IPS-NIHi11 (cell line): ENCODE measurements at regions not wholly inside any gene's neighbourhood (a gene's known extent, or its start where the extent isn't known, plus 50 kb on each side); places are given as distances from the start of the nearest gene placed in this dataset.

Experiments
- DNase-seq: peaks from one replicate; pipeline ENCODE4 v3.0.0; 2012; ENCODE audit warnings: mixed read lengths, low spot score

DNA sequence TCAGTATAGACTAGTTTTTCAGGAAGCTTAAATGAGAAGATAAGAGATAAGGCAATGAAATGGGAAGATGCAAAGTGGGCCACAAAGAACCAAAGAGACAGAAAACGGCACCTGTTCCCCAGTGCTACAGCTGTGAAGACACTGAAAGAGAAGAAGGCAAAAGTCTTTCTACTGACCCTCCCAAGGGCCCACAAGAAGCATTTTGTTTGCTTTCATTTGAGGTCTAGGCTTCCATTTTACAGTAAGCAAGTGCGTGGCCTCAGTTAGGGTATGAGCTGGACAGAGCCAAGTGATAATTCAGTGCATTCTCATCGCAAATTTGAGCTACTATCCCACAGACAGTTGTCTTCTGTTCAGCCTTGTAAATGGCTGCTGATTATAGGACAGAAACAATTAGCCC, 53.4 kb upstream of the STK17B start:
- DNase-seq: no peak

DNA sequence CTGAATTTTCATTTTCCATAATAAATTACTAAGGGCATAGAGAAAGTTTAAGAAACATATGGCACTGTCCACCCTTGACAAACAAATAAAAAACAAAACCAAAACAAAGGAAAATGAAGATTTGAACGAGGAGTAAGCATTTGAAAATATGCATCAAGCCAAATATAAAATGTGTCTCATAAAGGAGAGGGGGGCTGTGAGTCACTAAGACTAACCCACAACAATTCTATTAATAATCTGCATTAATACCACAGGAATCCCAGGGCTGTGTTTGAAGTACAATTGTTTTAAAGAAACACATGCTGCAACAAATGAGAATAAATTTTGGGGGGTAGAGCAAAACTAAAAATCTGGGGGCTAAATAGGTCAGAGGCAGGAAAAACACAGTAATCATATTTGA, 53.8 kb upstream of the STK17B start:
- no peak for DNase-seq

DNA sequence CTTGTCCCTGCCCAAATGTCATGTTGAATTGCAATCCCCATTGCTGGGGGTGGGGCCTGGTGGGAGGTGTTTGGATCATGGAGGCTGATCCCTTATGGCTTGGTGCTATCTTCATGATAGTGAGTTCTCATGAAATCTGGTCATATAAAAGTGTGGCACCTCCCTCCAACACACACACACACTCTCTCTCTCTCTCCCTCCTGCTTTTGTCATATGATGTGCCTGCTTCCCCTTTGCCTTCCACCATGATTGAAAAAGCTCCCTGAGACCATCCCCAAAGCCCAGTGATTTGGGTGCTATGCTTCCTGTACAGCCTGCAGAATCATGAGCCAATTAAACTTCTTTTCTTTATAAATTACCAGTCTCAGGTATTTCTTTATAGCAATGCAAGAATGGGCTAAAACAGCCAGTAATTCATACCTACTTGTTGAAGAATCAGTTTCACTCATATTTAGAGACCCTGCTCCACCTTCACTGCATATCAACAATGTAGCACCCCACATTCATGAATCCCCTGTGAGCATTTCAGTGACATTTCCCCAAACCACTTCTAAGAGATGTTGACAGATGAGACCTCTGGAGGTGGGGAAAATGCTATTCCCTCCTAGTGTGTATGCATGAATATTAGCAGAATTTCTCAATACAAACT, 54.8 kb upstream of the STK17B start:
- no peak for DNase-seq

DNA sequence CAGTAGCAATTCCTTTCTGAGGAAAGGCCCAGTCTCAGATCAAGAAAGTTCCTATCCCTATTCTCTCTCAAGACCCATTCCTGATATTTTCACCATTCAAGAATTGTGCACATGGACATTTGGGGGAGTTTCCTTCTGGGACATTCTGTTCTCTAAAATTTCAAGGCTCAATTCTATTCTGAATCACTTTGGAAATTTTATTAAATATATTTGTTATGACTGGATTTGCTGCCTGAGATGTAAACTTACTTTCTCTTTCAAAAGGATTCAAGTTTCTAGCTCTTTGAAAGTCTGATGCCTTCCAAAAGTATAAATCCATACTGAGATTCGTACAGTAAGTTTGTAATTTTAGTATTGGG, 55.3 kb upstream of the STK17B start:
- no peak for DNase-seq

DNA sequence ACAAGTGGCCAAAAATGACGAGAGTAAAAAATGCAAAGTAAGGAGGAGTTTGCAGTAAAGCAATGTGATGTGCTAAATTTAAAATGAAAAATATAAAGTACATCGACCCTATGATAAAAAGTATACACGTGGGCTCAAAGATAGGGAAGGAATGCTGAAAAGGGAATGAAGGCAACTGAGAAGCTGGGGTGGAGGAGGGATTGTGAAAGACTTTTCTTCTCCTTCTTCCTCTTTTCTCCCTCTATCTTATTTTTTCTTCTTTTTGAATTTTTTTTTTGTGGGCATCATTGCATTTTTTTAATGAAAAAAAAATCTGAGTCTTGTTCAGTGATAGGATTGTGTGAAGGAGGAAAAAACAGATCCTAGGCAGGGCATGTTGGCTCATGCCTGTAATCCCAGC, 57.6 kb upstream of the STK17B start:
- no peak for DNase-seq

DNA sequence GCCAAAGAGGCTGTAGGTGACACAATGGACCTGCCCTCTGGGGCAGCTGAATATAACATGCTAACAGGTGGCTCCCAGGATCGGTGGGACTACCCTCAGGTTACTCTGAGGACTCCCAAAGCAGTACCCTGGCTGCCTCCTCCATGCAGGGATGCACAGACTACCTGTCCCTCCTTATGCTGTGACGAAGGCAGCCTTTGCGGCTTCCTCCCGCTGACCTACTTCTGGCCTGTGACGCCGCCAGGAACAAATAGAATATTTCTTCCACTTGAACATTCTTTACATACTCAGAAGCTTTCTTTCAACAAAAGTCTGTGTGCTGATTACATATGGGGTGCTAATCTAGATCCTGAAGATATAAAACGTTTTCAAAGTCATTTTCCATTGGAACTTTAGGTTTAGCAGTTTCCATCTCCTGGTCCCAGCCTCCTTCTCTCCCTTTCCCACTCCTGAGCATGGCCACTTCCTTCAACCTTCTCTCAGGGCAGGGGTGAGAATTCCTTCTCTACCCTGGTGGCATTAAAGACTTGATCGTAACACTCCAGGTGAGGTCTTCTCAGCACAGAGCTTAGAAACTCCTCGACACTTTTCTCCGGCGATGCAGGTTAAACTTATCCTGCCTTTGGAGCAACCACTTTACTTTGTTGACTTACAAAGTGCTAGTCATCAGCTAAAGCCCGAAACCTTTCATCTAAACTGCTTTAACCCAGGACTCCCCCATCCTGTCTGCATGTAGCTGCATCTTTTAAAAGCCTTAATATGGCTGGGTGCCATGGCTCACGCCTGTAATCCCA, 58.9 kb upstream of the STK17B start:
- no peak for DNase-seq

DNA sequence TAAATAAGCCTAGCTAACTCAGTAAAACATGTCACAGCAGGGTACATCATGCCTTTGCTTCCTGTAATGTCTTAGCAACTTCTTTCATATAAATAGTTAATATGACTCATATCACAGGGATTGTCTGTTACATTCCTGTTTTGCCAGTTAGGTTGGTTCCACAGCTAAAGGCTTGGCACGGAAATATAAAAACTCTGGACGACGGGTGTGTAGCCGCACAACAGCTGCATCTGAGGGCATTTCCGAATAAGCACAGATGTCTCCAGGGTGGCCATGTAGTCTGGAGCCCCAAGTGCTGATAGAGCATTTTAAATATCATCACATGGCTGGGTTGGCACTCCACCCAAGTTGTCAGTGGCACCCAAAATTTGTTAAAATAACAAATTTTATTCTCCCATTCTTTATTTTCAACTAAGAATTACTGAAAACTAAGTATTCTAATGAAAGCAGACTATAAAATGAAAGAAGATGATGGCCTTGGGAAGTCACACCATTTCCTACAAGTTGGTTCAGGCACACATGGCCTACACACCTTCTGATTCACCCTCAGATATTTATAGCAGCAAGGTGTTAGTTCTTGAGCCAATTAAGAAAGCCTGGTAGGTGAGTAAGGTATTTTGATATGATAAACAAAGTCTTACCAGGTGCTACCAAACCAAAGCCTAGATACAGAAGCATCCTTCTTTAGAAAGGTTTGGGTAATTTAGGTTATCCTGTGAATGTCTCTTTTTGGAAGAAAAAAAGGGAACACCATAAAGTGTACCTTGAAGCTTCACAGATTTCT, 61.8 kb upstream of the STK17B start:
- peak; percentile 24 for DNase-seq

DNA sequence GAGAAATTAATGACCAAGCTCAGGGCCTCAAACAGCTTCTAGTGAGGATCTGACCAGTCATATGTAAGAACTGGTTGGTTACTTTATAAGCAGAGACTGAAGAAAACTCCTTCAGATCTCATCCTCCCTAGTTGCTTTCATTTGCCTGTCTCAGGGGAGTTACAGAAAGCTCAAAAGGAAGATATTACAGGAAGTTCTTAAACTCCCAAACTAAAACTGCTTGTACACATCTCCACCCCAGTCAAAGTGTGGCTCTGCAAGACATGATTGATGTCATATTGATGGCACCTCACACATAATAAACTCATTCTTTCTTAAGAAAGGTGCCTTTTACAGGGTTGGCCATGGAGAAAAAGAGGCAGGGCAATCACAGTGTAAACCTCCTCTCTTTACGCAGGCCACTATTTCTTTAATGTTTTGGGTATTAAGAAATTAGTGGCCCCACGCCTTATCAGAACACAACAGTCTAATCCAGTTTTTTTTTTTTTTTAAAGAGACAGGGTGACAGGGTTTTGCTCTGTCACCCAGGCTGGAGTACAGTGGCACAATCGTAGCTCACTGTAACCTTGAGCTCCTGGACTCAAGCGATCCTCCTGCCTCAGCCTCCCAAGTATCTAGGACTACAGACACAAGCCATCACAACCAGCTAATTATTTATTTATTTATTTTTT, 62.6 kb upstream of the STK17B start:
- DNase-seq: no peak

DNA sequence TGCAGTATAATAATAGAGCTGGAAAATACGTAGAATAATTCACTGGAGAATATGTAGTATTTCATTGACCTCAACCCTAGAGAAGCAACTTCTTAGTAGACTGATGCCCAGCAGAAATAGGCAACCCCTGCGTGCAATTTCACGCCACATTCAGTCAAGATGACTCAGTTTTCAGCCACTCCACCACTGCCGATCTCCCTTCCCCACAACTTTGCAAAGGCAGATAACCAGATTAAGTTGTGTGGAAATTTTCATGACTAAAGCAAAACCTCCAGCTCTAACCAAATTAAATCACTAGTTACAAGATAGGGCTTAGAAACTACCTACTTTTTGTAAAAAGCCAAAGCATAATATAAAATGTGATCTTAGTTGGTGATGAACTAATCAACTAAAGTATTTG, 63.3 kb upstream of the STK17B start:
- DNase-seq: no peak

DNA sequence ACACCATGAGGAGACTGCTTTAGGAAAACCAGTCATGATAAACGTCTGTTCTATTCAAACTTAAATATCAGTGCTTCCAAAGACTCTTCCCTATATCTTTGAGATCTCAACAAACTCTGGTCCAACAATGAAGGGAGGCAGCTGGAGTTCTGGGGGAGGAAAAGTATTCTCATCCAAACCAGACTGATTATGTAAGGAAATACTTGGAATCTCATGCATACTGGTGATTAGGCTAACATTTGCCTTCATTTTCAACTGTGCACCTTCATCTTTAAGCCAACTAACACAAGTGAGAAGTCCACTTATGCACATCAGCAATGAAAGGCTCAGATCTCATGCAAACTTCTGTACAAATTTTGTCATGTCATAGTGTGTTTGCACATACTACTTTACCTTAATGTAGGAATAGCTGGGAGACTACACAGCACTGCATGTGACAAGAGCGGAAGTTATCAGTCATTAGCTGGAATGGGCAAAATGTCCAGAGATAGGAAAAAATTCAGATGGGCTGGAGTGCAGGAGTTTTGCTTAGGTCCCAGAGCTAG, 67.5 kb upstream of the STK17B start:
- DNase-seq: no peak

DNA sequence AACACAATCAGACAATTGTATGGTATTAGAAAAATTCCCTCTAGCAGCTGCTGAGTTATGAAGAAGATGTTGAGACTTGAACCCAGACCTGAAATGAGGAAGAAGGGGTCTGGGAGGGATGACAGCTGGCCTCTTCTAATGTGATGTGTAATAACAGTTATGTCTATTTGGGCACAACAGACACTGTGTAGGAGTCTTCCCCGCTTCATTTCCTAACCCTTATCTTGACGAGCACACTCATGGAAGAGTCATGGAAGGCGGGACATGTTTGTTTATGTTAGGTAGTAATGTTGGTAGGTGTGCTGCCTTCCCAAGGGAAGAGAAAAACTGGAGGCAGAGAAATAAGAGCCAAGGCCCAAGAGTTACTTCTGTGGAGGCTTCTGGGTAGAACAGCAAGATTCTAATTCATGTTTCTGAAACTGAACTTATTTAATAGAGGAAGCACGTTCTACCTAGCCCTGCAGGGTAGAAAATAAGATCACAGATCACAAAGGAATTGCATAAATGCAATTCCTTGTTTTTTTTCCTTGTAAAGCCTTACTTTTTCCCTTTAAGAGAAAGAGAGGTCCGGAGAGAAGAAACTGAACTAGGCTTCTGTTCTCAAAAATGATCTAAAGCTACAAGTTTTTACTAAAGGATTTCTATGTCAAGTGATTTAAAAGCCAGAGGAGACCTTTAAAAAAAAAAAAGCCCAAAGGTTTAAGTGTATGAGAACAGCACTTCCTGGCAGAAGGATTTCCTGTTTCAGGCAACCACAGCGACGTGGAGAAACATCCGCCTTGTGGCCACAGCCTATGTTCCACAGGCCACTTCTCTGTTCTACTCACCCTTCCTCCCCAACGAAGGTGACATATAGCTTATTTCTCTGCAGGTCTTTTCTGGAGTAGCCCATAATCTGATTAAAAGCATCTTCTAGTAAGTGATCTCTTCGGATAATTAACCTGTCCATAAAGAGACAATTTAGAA, 68.5 kb upstream of the STK17B start:
- no peak for DNase-seq

DNA sequence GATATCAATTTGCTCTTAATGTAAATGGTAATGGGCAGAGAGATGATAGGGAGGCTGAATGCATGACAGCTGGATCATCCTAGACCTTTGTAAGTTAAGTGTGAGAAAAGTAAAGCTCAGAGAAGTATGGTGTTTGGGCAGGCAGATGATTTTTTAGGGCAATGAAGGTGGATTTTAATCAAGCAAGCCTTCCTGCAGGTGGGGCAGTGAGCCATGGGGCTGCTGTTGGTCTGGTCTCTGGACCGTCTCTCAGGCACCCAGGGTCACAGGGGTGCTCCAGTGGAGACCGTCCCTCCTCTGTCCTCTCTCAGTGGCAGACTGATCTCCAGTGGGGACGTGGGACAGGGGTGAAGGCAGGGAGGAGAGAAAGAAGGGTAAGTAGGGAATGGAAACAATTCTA, 69.8 kb upstream of the STK17B start:
- no peak for DNase-seq

DNA sequence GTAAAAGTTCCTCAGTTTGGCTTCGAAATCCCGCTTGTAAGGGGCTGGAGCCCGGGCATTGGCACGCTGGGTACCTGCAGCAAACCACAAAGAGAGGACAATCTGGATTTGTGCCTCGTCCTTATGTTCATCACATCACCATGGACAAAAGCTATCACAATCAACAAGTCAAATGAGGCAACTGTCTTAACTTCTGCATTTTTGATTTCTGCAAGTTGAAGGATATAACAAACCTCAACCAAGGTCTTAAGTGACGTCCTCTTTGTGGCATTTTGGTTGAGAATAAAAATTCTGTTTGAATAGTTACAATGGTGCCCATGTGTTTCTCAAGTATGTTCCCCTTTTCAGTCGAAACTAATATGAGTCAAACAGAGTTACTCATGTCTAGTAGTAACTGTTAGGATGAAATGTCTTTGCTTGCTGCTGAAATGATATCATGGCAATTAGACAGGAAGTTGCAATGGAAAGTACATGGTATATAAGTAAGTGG, 70.8 kb upstream of the STK17B start:
- DNase-seq: no peak

DNA sequence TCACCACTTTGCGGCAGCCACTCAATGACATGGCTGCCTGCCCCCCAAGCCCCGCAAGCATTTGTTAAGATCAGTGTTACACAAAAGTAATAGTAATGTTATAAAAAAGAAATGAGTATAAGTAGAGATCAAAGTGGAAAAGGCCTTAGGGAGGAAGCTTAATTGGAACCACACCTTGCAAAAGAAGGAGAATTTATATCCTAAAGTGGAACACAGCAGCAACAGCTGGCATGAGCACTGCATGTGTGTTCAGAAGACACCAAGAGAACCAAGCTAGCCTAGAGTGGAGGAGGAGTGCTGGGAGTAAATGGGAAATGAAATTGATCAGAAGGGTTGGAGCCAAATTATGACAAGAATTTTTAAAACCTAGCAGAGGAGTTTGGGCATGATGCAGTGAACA, 73.1 kb upstream of the STK17B start:
- no peak for DNase-seq

DNA sequence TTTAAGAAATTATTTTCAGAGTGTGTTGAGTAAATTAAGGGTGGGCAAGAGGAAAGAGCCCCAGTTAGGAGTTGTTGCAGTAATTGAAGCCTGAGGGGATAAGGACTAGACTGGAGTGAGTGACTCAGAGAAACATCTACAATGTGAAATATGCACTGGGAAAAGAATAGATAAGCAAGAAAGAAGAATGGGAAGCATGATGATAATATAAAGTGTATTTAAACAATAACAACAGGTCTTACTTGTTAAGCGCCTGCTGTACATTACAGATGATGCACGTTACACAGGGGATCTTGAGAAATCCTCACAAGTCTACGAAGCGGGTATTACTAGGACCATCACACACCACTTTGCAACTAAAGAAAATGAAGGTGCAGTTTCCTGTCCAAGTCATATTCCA, 73.6 kb upstream of the STK17B start:
- no peak for DNase-seq

DNA sequence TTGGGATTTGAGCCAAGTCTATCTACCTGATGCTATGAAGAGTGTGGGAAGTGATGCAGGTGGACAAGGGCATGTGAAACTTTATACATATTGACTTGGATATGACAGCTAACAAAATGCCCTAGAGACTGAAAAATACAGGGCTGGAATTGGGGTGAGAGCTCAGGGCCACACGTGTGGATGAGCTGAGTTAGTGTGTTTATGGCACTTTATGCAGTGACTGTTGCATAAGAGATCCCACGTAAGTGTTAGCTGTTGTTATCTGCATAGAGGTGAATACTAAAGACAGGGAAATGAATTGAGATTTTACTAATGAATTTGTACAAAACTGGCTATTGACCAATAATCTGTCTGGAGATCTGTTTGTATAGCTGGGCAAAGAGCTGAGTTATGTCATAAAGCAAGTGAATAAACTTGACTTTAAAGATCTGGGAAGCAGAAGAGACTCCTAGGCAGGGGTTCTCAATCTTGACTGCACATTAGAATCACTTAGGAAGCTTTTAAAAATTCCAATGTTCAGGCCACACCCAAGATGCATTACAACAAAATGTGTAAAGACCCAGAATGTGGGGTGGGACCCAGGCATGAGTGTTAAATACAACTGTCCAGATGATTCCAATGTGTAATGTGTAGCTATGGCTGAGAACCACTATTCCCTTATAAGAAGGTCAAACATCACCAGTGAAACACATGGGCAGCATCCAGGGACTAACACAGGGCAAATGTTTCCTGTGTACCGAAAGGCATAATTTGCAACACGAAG, 74.2 kb upstream of the STK17B start:
- DNase-seq: no peak

DNA sequence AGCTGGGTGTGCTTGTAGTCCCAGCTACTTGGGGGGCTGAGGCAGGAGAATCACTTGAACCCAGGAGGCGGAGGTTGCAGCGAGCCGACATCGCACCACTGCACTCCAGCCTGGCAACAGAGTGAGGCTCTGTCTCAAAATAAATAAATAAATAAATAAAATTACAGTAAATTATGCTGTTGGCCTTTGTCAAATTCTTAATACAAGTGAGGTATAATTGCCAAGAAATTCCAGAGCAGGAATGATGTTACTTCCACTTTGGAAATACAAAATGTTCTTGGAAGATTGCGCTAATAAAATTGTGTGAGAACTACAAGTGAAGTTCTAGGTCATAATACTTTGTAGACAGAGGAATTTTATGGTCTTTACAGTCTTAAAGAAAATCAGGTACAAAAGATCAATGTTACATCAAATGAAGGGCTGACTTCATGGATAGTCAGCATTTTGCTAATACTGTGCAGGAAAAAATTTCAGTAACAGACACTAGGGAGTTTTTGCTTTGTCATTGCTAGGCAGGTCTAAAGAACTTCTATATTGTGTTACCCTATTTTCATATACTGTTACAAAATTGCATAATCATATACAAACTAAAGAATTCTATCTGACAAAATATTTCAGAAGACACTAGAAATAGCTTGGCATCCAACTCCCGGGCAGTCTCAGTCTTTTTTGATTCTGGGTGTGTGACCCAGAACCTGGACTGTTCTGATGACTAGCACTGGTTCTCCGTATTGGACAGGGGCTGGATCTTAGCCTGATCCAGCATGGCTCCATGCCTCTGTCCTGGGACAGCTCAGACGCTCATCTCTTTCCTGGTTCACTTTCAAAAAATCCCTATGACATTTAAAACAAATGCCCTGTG, 76.0 kb upstream of the STK17B start:
- DNase-seq: no peak

DNA sequence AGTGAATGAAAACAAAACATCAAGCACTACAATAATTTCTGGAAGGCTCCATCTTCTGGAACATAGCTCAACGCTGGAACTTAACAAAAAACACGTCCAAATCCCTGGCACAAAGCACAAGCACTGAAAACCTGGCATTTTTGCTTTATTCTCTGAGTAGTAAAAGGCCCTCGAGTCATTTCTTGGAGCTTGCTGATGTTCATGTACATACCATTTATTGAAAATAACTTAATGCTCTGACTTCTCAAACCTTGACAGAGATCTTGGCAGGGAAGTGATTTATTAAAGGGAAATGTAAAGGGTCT, 76.5 kb upstream of the STK17B start:
- DNase-seq: no peak

DNA sequence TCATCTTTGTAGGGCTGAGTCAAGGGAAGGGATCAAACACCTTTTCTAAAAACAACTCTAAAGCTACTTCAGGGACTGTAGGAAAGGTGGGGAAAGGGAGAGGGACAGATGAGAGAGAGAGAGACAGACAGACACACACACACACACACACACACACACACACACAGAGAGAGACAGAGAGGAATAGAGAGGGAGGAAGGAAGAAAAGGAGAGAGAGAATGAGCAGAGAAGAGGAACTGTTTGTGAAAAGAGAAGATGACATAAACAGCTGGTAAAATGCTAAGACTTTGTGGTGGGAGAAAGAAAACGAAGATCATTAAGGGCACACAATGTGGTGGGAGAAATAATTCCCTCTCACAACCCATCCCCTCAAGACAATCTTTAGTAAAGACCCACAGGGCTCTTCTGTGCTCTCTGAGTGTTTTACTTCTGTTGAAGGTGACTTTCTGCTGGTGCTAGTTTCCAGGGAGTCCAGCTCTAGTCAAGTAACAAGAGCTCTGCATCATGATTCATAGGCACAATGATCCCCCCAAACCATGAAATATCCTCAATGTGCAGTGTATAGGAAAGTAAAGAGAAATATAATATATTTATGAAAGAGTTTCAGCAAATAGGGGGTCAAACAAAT, 77.2 kb upstream of the STK17B start:
- DNase-seq: no peak
